ENCODE measurements at regions not wholly inside any gene's neighbourhood (a gene's known extent, or its start where the extent isn't known, plus 50 kb on each side); places are given as distances from the start of the nearest gene placed in this dataset.

- H3K56ac ChIP-seq (ENCODE audit: extremely low read depth, insufficient read depth, low read length): no peak overlapping the region
- H2BK20ac ChIP-seq (ENCODE audit: low read depth, low read length): no peak overlapping the region
- H3K4me1 ChIP-seq (ENCODE audit: control insufficient read depth, insufficient read depth, low read length): no peaks in the 10 kb centered on the region
- H3K27ac ChIP-seq (ENCODE audit: insufficient read depth, low read length): no peak overlapping the region
- H4K91ac ChIP-seq (ENCODE audit: insufficient read depth, low read depth, low read length): no peak overlapping the region
- H3K36me3 ChIP-seq (ENCODE audit: control insufficient read depth, insufficient read depth, low read length): no peaks in the 10 kb centered on the region
- no peaks in the 10 kb centered on the region for H3K9me3 ChIP-seq (ENCODE audit: control insufficient read depth, insufficient read depth, low read length)
- H3K18ac ChIP-seq (ENCODE audit: low read depth, low read length): no peak overlapping the region
- no peak overlapping the region for H3K4me3 ChIP-seq (ENCODE audit: insufficient read depth, low read depth, low read length)
- CTCF ChIA-PET: no interaction called here
- in situ Hi-C loops (cut with MboI; ENCODE audit: low sequenced_read_pairs): no loop called here
- TF ChIP-seq SMC3 (IDR thresholded peaks at IDR 0.05; ENCODE audit: low read depth, low read length): no peak
- TF ChIP-seq NFE2L2 (IDR thresholded peaks at IDR 0.05; ENCODE audit: low read depth, low read length): no peak
- TF ChIP-seq MXI1 (IDR thresholded peaks at IDR 0.05; ENCODE audit: borderline replicate concordance, low read depth, low read length): no peak
- TF ChIP-seq, protein P1, sequence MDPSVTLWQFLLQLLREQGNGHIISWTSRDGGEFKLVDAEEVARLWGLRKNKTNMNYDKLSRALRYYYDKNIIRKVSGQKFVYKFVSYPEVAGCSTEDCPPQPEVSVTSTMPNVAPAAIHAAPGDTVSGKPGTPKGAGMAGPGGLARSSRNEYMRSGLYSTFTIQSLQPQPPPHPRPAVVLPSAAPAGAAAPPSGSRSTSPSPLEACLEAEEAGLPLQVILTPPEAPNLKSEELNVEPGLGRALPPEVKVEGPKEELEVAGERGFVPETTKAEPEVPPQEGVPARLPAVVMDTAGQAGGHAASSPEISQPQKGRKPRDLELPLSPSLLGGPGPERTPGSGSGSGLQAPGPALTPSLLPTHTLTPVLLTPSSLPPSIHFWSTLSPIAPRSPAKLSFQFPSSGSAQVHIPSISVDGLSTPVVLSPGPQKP (IDR thresholded peaks at IDR 0.05; ENCODE audit: borderline replicate concordance, low read depth, low read length): no peak
- H2AFZ ChIP-seq (replicated peaks; ENCODE audit: low read length, poor library complexity): no peak overlapping the region
- POLR2A ChIA-PET (ENCODE audit: unreplicated experiment): no interaction called here
- H3K79me1 ChIP-seq (ENCODE audit: low read depth in 1 of 2, low read length in 2 of 2): no peaks in the 10 kb centered on the region
- no peaks in the 10 kb centered on the region for H3K27me3 ChIP-seq (ENCODE audit: control insufficient read depth, insufficient read depth, low read length)
- H4K5ac ChIP-seq (ENCODE audit: low read depth, low read length): no peak overlapping the region
- H3K14ac ChIP-seq (replicated peaks; ENCODE audit: low read depth, low read length): no peak overlapping the region
- no peak overlapping the region for H2BK120ac ChIP-seq (ENCODE audit: low read depth, low read length)
- no CpG with 5 or more reads among the region's 3 CpGs for WGBS, 2 experiments (ENCODE audit: extremely low coverage in 2 of 2, insufficient read length in 1 of 2)
- H3K9me1 ChIP-seq (ENCODE audit: insufficient read depth, low read length): no peaks in the 10 kb centered on the region
- H4K8ac ChIP-seq (ENCODE audit: low read depth in 2 of 2, low read length in 2 of 2): no peak overlapping the region
- dilution Hi-C loops (cut with HindIII; ENCODE audit: low sequenced_read_pairs, unreplicated experiment): no loop called here
- no peak overlapping the region for H2AK5ac ChIP-seq (ENCODE audit: low read depth, low read length)
- no peak overlapping the region for H3K9ac ChIP-seq (ENCODE audit: low read depth, low read length)
- no peak overlapping the region for H3K23ac ChIP-seq (ENCODE audit: low read depth, low read length)
- H2BK15ac ChIP-seq (ENCODE audit: low read depth, low read length): no peak overlapping the region
- no TSS peak for BruUV-seq (replicated peaks)
- no peak overlapping the region for H2BK5ac ChIP-seq (ENCODE audit: low read depth, low read length, poor library complexity, severe bottlenecking)
- ATAC-seq (ENCODE audit: low read depth) (no peak), DNase-seq (no peak)
- H4K20me1 ChIP-seq (ENCODE audit: insufficient read depth, low read length): no peaks in the 10 kb centered on the region
- H2AK9ac ChIP-seq (replicated peaks; ENCODE audit: low read depth, low read length, poor library complexity): no peak overlapping the region
- intact Hi-C loops (cut with micrococcal nuclease): no loop called here
- no peak overlapping the region for H3K4me2 ChIP-seq (ENCODE audit: low read depth, low read length)
- H3K4ac ChIP-seq (ENCODE audit: low read depth, low read length): no peak overlapping the region
Observed at GRCh38 chr13:105184201-105184600, 1351.3 kb downstream of the EFNB2 start.

All from IMR-90 (cell line).